ENCODE measurements at regions not wholly inside any gene's neighbourhood (a gene's known extent, or its start where the extent isn't known, plus 50 kb on each side); places are given as distances from the start of the nearest gene placed in this dataset.

DNA sequence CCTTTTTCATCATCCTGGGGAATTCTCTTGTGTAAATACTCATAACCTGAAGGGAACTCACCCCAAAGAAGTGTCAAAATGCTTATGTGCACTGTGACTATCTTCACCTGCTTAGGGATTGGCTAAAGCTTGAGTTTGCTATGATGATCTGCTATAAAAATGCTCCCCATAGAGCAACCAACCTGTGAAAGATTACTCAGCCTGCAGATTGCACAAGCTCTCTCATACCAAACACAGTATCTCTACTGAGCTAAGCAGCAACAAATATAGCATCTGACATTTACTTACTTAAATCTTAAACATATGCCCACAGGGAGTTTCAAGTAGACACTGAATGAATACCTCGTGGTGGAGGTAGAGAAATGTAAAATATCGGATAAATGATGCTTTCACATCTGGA, 725.8 kb downstream of the MRPL39 start:
- no peak for TF ChIP-seq CTCF (IDR thresholded peaks at IDR 0.05; ENCODE audit: poor library complexity, severe bottlenecking)
- TF ChIP-seq POLR2AphosphoS5 (IDR thresholded peaks at IDR 0.05) = no peak

Data from neural cell (in vitro differentiated cells).